ENCODE measurements at regions not wholly inside any gene's neighbourhood (a gene's known extent, or its start where the extent isn't known, plus 50 kb on each side); places are given as distances from the start of the nearest gene placed in this dataset.

DNA sequence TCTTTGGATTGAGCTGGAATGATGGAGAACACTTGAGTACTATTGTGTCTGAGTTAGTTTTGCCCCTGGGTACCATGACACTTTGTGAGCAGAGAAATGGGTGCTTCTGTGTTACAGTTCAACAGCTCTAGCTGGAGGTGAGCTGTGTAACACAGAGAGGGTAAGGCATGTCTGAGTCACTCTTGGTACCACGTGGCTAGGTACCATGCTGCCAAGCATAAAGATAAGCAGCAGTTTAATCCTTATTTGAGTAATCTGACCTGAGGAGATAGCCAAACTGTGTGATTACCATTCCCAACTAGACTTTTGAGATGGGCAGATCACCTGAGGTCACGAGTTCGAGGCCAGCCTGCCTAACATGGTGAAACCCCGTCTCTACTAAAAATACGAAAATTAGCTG is 122.0 kb downstream of the OLFM4 start:
- DNase-seq, result no peak

DNA sequence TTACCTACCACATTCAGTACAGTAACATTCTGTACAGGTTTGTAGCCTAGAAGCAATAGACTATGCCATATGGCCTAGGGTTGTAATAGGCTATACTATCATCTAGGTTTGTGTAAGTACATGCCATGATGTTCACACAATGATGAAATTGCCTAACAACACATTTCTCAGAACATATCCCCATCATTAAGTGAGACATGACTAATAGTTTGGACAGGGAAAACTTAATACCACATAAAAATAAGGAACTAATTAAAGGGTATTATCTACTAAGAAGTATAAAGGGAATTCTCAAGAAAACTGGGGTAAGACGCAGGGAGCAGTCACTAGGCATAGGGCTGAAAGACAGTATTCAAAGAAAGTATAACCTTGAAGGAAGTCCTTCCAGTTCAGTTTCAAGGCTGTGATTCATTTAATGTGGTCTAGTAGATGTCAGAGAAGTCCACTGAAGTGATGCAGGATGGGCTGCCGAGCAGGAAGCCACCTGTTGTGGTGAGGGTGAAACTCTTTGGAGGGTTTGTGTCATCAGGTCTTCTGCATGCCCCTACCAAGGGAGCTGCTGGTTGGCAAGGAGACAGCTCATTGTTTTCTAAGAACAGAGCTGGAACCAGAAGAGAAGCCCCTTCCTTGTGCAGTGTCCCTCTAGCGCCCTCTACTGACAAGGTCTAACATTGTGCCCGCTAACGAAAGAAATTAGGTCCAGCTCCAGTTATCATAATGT is 122.9 kb downstream of the OLFM4 start:
- DNase-seq, result no peak

DNA sequence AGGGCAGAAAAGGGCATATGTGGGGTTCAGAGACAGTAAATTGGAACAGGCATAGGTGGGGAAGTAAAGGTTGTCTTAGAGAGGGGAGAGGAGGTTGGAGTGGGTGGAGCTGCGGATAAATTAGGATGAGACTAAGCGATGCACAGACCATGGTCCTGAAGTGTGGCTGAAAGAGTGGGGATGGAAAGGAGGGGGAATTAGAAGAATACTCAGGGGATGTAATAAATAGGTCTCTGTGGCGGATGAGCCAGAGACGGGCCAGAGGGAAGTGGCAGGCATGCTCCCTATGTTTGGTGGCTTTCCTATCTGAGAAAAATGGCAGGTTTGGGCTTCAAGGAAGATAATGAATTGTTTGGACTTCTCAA is 123.4 kb downstream of the OLFM4 start:
- no peak for DNase-seq

DNA sequence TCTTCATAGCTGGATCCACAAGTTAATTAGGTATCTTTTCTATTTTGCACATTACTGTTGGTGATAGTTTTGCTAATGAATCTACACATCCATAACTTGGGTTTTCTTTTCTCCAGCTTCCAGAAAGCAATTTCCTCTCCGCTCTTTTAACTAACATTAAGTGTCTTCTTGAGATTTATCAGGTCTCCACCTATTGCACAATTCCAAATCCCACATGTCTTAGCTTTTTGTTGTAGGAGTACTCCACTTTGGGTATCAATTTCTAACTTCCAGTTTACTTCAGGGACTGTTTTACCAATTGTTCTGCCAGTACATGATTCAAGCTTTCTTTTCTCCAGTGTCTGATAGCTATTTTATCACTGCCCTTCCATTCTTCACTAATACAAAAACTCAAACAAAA is 129.6 kb downstream of the OLFM4 start:
- no peak for DNase-seq

DNA sequence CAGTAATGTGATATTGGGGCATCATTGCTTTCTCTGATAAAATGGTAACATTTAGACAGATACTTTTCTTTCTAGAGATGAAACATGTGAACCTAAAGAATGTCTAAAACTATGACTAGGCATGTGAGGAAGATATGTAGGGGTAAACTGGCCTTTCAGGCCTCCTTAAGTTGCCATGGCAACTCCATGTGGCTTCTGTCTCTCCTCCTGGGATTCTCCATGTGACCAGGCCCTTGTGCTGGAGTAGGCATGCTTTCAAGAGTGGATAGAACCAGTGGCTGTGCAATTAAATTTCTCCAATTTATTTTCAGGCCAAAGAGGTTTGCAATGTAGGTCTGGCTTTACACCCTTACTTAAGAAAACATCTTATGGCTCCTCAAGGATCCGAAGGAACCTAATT is 130.8 kb downstream of the OLFM4 start:
- no peak for DNase-seq

DNA sequence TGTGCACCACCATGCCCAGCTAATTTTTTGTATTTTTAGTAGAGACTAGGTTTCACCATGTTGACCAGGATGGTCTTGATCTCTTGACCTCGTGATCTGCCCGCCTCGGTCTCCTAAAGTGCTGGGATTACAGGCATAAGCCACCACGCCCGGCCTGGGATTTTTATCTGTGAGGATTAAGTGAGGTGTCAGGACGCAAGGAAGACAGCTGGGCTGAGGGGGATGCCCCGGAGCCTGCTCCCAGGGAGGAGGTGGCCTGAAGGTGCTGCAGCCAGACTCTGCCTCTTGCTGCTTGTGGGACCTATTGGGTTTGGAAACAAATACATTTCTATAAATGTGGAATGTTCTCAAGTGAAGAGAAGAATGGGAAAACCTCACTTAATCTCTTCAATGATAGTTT is 131.6 kb downstream of the OLFM4 start:
- DNase-seq, result no peak

DNA sequence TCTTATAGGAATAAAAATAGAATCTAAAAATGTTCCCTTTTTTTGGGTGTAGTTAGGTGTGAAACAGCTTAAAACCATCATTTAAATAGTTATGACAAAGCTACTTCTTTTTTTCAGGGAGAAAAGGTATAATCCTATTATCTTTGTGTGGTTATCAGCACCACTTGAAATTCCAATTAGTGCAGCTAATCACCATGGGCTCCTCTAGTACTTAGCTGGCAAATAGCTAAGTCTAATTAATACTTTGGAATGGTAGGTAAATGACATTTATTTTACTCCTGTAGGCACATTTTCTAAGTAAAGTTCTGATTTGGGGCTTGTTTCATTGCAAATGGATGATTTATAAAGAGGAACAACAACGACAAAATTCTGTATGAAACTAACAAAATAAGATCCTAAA is 132.6 kb downstream of the OLFM4 start:
- DNase-seq, result no peak

DNA sequence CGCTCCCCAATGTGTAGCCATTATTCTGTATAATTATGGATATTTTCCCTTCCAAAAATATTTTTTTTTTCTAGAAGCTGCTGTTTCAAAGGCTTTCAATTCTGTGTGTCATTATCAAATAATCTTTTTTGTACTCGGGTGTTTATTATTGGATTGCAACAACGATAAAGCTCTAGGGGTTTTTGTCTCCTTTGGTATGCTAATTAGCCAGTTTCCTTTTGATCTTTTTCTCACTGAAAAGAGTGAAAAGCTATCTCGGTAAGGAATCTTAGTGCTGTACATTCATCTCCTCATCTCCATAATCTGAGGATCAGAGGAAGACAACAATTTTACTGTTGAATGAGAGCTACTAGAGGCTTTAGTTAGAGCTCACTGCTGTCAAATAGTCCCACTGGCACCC is 136.6 kb downstream of the OLFM4 start:
- no peak for DNase-seq

DNA sequence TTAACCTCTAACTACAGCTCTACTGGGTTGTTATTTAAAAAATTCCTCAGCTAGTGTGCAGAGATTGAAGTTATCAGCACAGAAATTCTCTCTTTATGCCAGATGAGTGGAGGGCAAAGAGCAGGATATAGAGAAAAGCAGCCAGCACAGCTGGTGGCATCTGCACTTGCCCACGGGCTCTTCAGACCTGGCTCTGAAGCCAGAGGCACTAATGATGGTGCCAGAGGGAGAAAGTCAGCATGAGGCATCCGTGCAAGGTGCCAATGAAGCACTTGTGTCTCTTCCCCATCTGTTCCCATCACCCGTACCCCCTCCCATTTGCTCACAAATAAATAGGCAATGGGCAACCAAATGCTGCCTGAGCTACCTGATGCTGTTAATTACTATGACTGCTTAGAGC is 138.9 kb downstream of the OLFM4 start:
- DNase-seq, result no peak

DNA sequence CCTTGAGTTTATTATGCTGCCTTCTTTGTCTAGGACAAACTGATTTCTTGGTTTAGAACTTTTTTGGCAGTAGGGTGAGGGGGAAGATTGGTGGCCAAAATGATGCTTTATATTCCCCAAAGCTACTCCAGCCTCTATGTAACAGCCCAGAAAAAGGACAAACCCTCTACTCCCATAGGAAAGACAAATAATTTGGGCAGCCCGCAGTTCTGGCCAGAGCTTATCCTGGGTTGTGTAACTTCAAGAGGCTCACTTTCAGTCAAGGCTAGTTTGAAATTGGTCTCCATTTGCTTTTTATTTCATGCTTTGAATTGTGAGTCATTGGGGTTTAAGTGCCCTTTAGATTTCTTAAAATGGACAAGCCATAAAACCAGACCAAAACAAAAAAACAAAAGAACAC is 142.3 kb downstream of the OLFM4 start:
- DNase-seq, result no peak

DNA sequence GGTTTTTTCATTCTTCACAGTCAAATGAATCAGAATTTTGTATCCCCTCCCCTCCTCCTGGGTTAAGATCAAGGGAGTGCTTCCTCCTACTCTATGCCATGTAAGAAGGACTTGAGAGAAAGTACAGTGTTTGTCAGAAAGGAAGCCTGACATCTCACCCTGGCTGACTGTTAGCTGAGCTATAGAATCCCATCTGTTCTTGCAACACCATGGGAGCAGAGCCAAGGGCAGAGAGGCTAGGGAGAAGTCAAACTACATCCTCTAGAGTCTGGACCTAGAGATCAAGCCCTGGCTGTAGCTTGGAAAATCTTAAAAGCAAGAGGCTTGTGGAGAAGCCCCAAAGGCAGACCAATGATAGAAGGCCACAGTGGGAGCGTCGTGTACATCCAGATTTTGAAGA is 145.9 kb downstream of the OLFM4 start:
- no peak for DNase-seq

DNA sequence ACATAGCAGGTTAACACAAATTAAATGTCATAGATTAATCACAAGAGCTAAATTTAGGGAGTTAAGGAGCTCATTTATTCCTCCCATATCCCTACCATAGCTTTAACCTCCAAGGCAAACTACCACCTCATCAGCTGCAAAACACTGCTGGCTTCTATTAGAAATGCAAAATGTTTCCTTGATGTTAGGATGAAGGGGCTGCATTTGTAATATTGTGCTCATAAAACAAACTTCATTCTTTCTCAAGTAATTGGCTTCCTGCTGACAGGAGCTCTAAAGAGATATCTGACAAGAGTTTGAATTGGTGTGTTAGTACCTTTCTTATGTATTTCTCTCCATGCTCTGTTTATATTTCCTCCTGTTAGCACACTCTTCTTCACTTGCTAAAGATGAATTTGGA is 152.1 kb downstream of the OLFM4 start:
- DNase-seq, result no peak

DNA sequence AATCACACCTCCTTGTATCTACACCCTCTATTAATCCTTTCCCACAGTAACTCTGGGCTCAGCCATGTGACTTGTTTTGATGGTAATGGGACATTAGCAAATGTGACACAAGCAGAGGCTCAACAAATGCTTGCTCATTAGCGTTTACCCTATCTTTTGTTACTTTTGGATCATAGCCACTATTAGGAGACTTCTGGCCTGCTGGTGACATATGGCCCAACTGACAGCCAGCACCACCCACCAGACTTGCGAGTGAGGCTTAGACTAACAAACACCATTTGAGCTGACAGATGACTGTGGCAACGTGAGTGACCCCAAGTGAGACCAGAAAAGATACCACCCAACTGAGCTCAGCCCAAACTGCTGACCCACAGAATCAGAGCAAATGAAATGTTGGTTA is 154.1 kb downstream of the OLFM4 start:
- DNase-seq, result no peak

DNA sequence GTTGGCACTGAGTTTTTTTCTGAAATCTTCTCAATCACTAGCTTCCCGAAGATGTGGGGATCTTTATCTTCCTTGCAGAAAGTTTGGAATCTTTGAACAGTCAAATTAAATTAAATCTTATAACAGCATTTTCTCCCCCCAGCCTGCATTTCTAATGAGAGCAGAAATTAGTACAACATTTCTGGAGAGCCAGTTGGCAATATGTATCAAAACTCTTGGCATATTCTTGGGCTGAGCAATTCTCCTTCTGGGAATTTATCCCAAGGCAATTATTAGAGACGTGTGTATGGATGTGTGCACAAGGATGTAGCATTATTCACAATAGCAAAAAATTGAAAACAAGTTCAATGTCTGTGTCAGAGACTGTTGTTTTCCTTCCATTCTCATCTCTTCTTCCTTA is 159.5 kb downstream of the OLFM4 start:
- DNase-seq, result no peak

DNA sequence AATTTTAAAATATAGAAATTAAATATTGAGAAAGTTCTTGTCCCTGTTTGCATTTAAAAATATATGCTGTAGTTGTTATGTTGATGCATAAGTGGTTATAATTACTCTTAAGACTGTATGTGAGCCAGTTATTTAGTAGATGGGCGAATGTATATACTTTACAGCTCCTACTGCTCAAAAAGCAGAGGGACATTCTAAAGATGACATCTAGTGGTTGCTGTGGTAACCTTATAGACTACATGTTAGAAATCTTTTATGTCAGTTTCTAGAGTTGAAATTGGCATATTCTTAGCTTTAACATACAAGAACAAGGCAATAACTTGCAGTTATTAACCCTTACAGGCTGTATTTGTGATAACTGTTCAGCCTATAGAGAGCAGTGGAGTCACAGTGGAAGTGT is 160.5 kb downstream of the OLFM4 start:
- DNase-seq, result no peak

DNA sequence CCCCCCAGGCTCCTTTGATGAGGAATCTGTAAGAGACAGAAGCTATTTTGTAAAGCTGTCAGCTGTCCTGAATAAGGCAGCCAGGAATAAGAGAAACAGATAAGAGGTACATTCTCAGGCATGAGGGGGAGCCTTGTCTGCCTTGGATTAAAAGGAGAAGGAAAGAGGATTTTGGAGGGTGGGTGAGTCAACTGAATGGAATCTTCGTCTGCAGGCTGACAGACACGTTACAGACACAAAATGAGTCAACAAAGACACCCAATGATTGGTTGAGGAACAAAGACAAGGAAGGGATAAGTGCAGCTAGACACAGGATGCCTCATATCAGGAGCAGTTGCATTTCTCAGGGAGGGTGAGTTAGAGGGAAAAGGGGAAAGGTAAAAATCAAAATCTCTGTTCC is 162.5 kb downstream of the OLFM4 start:
- no peak for DNase-seq

DNA sequence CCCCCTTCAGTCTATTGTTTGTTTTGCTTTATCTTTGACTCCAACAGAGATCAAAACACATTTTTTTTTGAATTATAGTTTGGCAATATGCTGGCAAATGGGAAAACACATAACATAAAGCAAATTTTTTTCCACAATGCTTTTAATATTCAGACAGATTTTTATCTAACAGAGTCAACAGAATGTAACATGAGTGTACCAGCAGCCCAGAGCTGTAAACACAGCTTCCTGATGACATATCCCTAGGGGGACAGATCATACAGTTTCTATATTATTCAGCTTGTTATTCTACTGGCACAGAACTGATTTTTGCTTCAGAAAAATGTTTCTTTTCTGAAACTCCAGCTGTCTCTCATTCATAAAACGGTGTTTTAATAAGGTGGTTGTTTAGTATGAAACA is 168.8 kb downstream of the OLFM4 start:
- no peak for DNase-seq

DNA sequence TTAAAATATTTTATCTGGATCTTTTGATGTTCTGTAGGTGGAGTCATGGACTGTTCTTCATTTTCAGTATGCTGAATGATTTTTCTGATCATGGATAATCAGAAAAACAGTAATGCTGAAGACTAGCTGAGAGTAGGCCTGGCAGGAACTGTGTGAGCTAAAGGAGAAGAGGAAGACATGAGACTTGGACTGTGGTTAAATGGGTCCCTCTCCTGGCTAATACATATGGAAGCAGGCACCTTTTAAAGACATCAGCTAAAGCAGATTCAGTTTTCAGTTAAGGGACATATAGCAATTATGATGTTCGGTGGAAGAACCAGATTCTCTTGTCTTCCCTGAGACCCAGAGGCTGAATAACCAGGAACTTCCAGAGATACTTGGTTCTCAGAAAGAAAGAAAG is 169.4 kb downstream of the OLFM4 start:
- DNase-seq, result no peak

DNA sequence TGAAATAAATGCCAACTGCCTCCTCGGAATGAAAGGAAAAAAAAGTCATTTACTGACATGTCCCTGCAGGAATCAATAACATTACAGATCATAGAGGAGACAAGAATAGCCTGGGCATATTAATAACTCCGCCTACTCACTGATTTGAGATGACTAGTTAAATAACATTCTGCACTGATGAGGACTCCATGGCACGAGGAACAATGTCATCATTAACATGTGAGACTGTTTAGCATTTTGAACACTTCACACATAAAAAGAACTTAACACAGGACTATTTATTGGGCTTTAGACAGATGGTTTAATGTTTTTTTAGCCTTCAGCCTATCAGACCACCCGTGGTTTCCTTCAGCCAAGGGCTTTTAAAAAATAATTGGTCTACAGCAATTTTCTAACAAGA is 170.1 kb downstream of the OLFM4 start:
- no peak for DNase-seq

DNA sequence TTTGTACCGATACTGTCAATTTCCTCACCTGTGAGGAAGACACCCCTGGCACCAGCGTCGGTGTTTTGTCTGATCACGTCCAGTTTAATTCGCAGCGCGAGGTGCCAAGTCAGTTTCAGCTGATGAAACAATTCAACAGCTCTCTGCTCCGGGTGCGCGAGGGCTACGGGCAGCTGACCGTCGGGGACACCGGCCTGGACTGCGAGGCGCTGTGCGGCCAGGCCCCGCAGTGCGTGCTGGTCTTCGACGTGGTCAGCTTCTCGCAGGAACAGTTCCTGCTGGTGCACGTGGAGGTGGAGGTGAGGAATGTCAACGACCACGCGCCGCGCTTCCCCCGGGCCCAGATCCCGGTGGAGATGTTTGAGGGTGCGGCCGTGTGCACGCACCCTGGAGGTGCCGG is 171.5 kb downstream of the OLFM4 start:
- DNase-seq, result no peak

DNA sequence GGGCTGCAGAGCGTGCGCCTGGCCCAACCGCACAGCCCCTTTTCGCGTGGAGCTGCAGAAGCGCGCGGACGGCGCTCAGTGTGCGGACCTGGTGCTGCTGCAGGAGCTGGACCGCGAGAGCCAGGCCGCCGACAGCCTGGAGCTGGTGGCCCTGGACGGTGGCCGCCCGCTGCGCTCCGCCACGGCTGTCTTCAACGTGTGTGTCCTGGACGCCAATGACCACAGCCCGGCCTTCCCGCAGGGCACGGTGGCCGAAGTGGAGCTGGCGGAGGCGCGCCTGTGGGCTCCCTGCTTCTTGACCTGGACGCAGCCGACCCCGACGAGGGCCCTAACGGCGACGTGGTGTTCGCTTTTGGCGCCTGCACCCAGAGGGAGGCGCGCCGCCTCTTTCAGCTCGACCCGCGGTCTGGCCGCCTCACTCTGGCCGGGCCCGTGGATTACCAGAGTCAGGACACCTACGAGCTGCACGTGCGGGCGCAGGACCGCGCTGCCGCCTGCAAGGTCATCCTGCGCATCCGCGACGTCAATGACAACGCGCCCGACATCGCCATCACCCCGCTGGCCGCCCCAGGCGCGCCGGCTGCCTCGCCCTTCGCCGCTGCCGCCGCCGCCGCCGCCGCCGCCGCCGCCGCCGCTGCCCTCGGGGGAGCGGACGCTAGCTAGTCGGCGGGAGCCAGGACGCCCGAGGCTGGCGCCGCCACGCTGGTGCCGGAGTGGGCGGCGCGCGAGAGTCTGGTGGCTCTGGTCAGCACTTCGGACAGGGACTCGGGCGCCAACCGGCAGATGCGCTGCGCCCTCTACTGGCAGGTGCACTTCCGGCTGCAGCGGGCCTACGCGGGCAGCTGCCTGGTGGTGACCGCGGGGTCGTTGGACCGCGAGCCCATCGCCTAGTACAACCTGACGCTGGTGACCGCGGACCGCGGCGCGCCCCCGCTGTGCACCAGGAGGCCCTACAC is 172.2 kb downstream of the OLFM4 start:
- DNase-seq, result no peak

DNA sequence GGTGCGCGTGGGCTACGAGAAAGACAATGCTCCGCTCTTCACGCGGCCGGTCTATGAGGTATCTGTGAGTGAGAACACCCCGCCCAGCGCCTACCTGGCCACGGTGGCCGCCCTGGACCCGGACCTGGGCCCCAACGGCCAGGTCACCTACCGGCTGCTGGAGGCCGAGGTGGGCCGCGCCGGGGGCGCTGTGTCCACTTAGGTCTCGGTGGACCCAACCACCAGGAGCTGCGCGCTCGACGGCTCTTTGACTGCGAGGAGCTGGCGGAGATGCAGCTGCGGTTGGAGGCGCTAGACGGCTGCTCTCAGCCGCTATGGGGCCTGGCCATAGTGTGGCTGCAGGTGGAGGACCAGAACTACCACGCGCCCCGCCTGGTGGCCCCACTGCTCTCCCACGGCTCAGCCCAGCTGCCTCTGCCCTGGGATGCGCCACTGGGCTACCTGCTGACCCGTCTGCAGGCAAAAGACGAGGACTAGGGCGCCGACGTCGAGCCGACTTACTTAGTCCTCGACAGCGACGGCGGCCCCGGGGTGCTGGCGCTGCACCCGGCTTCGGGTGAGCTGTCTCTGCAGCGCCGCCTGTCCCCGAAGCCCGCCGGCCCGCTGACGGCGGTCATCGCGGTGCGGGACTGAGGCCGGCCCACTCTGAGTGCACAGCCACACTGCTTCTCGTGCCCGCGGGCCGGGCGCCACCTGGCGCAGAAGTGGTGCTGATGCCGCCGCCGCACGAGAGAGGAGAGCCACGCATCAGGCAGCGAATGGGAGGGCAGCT is 173.0 kb downstream of the OLFM4 start:
- DNase-seq, result no peak

DNA sequence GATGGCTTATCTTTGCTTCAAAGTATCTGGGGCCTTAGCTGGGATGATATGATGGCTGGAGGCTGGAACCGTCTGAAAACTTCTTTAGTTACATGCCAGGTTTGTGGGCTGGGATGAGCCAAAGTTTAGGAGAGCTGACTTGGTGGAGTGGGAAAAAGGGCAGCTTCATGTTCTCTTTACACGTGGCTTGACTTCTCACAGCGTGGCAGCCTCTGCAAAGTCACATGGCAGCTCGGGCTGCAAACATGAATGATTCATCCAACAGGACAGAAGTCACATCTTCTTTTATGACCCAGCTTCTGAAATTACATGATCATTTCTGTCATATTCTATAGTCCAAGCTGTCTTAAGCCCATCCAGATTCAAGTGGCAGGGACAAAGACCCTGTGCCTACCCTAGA is 176.0 kb downstream of the OLFM4 start:
- no peak for DNase-seq

DNA sequence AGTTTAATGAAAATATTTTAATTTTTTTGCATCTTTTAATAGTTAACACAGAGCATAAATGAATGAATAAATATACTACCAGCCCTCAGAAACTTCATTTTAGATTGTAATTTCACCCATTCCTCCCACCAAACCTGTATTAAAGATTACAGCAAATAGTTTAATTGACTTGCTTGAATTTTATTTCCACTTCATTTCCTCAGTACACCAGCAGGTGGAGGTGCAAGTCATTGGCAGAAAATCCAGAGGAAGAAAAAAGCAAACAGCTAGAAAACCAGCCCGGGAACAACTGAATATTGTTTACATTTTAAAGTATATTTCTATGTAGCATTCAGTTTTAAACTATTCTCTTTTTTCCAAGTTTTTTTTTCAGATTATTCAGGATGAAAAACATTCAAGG is 177.8 kb downstream of the OLFM4 start:
- DNase-seq, result no peak

Measured in activated CD4-positive, alpha-beta T cell treated with anti-CD3 and anti-CD28 coated beads for 4 hours (primary cell).